Muscle of leg (tissue), 3 donors: ENCODE measurements at regions not wholly inside any gene's neighbourhood (a gene's known extent, or its start where the extent isn't known, plus 50 kb on each side); places are given as distances from the start of the nearest gene placed in this dataset.

Source experiments
- DNase-seq: peaks from one replicate; pipeline ENCODE4 v3.0.0; 2013
- H3K27ac ChIP-seq: one replicate; pipeline ENCODE4 v1.5.1; 2013; ENCODE audit warnings: mild to moderate bottlenecking, low read length, control low read depth
- H3K27me3 ChIP-seq: one replicate; pipeline ENCODE4 v1.6.1; 2013; ENCODE audit warnings: low read length; ENCODE audit not compliant: control insufficient read depth, insufficient read depth
- H3K36me3 ChIP-seq: one replicate; pipeline ENCODE4 v1.6.1; 2013; ENCODE audit warnings: low read length; ENCODE audit not compliant: control insufficient read depth, insufficient read depth
- H3K4me1 ChIP-seq: one replicate; pipeline ENCODE4 v1.6.1; 2013; ENCODE audit warnings: low read length; ENCODE audit not compliant: control insufficient read depth, insufficient read depth
- H3K4me3 ChIP-seq: one replicate; pipeline ENCODE4 v1.5.1; 2013; ENCODE audit warnings: low read length, control low read depth
- H3K9me3 ChIP-seq: replicated peaks from 2 replicates; pipeline ENCODE4 v1.6.1; 2013; ENCODE audit warnings: low read depth, low read length; ENCODE audit not compliant: control insufficient read depth
- WGBS: methylation state at CpG from one replicate; pipeline ENCODE4 v1.1.5; 2013; ENCODE audit warnings: missing lambda C conversion rate; ENCODE audit not compliant: insufficient coverage; 5-methylcytosine and 5-hydroxymethylcytosine counted together

DNA sequence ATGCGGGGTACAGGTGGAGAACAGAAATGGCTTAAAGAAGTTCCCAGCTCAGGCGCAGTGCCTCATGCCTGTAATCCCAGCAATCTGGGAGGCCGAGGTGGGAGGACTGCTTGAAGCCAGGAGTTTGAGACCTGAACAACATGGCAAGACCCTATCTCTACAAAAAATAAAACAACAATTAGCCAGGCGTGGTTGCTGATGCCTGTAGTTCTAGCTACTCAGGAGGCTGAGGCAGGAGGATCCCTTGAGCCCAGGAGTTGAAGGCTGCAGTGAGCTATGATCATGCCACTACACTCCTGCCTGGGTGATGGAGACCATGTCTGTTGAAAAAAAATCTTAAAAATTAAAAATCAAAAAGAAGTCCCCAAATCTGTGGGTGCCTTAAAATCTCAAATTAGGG is 228.3 kb upstream of the WSB1 start:
- H3K27ac ChIP-seq: no peak overlapping the region
- WGBS: 60% methylated on average over 3 of the region's 4 CpGs
- peaks cover 13% of the 10 kb centered on the region for H3K9me3 ChIP-seq
- H3K36me3 ChIP-seq: no peaks in the 10 kb centered on the region
- DNase-seq: no peak
- no peaks in the 10 kb centered on the region for H3K4me1 ChIP-seq
- no peaks in the 10 kb centered on the region for H3K27me3 ChIP-seq
- no peak overlapping the region for H3K4me3 ChIP-seq

DNA sequence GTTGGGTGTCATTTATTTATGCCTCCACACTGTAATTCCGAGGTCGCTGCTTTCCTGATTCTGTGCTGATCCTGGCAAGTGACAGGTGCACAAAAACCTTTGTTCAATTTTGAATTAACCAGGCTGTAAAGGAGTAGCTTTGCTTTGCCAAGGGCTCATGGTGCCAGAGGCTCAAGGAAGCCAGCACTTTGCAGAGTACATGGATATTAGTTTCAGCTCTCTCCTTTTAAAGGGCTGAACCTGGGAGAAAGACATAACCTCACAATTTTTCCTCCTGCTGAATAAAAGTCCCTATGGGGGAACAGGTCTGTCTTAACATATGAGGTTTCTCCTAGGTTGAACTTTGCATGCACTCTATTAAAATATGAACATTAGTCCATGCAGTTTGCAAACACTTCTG is 227.6 kb upstream of the WSB1 start:
- DNase-seq: no peak
- Histone ChIP-seq H3K27me3 (no peaks in the 10 kb centered on the region), H3K36me3 (no peaks in the 10 kb centered on the region), H3K4me3 (no peak overlapping the region), H3K4me1 (no peaks in the 10 kb centered on the region), H3K9me3 (peaks cover 13% of the 10 kb centered on the region), H3K27ac (no peak overlapping the region)
- 20% methylated on average over 1 of the region's 2 CpGs for WGBS

DNA sequence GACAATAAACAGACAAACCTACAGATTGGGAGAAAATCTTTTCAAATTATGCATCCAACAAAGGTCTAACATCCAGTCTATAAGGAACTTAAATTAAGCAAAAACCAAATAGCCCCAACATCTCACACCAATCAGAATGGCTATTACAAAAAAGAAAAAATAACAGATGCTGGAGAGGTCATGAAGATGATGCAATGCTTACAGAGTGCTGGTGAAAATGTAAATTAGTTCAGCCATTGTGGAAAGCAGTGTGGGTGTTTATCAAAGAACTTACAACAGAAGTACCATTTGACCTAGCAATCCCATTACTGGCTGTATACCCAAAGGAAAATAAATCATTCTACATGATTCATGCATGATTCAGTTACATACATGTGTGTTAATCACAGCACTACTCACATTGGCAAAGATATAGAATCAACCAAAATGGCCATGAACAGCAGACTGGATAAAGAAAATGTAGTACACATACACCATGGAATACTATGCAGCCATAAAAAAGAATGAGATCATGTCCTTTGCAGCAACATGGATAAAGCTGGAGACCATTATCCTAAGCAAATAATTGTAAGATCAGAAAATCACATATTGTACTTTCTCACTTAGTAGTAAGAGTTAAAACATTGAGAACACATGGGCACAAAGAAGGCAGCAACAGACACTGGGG is 223.9 kb upstream of the WSB1 start:
- H3K9me3 ChIP-seq: peaks cover 14% of the 10 kb centered on the region
- H3K36me3 ChIP-seq: no peaks in the 10 kb centered on the region
- no peak overlapping the region for H3K4me3 ChIP-seq
- H3K4me1 ChIP-seq: no peaks in the 10 kb centered on the region
- no peak for DNase-seq
- no peaks in the 10 kb centered on the region for H3K27me3 ChIP-seq
- no peak overlapping the region for H3K27ac ChIP-seq

DNA sequence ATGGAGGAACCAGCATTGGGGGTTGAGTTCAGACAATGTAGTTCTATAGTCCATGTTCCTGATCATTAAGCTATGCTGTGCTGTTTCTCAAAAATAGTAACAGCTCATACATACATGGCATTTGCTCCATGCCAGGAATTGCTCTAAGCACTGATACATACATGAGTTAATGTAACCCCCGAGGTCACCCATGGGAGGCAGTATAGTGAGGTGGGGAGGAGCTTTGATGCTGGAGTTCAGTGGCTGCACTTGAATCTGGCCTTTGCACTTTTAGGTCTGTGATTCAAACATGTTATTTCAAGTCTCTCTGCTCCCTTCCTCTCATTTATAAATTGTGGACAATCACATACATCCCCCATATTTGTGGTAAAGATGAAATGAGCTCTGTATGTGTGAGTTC is 223.1 kb upstream of the WSB1 start:
- Histone ChIP-seq H3K27ac (no peak overlapping the region), H3K27me3 (no peaks in the 10 kb centered on the region), H3K4me3 (no peak overlapping the region), H3K36me3 (no peaks in the 10 kb centered on the region), H3K9me3 (peaks cover 21% of the 10 kb centered on the region), H3K4me1 (no peaks in the 10 kb centered on the region)
- whole genome bisulfite sequencing: no CpG with 5 or more reads among the region's 1 CpG
- no peak for DNase-seq

DNA sequence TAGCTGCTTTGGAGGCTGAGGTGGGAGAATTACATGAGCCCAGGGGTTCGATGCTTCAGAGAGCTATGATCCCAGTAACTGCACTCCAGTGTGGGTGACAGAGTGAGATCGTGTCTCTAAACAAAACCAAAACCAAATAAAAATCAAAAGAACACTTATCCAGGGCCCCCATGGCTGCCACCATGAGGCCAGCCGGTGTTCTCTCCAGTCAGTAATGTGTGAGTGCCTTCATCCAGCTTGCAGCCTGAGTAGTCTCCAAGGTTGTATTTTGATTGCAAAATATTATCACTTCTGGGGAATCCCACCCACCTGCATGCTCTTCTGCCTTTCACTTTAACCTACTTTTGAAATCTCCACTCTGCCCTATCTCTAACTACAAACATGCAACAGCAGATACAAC is 221.0 kb upstream of the WSB1 start:
- Histone ChIP-seq H3K27me3 (no peaks in the 10 kb centered on the region), H3K9me3 (peaks cover 28% of the 10 kb centered on the region), H3K4me1 (no peaks in the 10 kb centered on the region), H3K4me3 (no peak overlapping the region), H3K27ac (no peak overlapping the region), H3K36me3 (no peaks in the 10 kb centered on the region)
- no peak for DNase-seq
- WGBS: no CpG with 5 or more reads among the region's 3 CpGs

DNA sequence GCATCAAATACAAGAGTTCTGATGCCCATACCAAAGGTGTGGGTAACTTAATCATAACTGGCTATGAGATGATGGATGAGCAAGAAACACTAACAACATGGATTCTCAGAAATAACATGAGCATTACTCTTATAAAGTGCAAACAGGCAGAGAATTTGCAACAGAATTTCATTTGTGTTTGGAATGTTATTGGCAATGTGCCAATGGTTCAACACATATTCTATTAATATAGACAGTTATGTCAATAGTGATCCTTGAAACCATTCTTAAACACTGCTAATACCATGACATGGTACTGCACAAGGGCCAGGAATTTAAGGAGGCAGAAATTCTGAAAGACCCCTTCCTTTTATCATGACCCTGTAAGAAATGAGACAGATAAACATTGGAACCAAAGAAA is 217.1 kb upstream of the WSB1 start:
- no peak for DNase-seq
- H3K4me3 ChIP-seq: no peak overlapping the region
- no peak overlapping the region for H3K27ac ChIP-seq
- H3K36me3 ChIP-seq: no peaks in the 10 kb centered on the region
- H3K4me1 ChIP-seq: no peaks in the 10 kb centered on the region
- H3K9me3 ChIP-seq: peaks cover 36% of the 10 kb centered on the region
- no peaks in the 10 kb centered on the region for H3K27me3 ChIP-seq

DNA sequence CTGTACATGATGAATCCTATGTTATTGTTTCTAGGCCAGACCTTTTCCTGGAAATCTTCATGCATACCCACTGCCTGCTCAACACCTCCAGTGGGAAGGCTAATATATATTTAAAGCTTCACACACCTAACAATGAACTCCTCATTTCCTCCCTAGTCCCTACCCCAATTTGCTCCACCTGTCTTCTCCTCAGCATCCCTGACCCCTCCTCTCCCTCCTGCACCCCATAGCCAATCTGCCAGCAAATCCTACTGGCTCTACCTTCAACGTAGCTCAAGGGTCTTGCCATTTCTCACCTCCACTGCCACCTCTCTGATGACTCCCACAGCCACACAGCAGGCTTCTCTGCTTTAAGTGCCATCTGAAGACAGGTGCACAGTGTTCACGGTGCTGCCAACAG is 215.6 kb upstream of the WSB1 start:
- no peaks in the 10 kb centered on the region for H3K36me3 ChIP-seq
- H3K9me3 ChIP-seq: peaks cover 40% of the 10 kb centered on the region
- DNase-seq: no peak
- 17% methylated on average over 1 of the region's 2 CpGs for WGBS
- H3K27ac ChIP-seq: no peak overlapping the region
- no peaks in the 10 kb centered on the region for H3K4me1 ChIP-seq
- H3K4me3 ChIP-seq: no peak overlapping the region
- H3K27me3 ChIP-seq: no peaks in the 10 kb centered on the region

DNA sequence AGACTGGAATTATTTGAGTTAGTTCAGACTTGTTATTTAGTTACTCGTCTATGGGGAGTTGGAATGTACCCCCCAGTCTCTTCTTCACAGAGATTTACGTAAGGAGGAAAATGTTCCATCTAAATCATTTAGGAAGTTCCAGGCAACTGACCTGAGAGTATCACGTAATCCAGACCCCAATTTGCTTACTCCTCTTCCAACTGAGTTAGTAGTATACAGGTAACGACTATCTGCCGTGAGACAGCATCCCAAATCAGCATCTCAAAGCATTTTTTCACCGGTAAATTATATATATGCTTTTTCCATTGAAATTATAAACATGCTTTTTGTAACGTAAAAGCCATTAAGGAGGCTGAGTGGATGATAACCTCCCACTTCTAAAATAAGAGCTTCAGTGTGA is 214.3 kb upstream of the WSB1 start:
- H3K27ac ChIP-seq: no peak overlapping the region
- H3K27me3 ChIP-seq: no peaks in the 10 kb centered on the region
- WGBS: no CpG with 5 or more reads among the region's 7 CpGs
- DNase-seq: no peak
- no peaks in the 10 kb centered on the region for H3K36me3 ChIP-seq
- no peak overlapping the region for H3K4me3 ChIP-seq
- H3K9me3 ChIP-seq: peaks cover 39% of the 10 kb centered on the region
- no peaks in the 10 kb centered on the region for H3K4me1 ChIP-seq

DNA sequence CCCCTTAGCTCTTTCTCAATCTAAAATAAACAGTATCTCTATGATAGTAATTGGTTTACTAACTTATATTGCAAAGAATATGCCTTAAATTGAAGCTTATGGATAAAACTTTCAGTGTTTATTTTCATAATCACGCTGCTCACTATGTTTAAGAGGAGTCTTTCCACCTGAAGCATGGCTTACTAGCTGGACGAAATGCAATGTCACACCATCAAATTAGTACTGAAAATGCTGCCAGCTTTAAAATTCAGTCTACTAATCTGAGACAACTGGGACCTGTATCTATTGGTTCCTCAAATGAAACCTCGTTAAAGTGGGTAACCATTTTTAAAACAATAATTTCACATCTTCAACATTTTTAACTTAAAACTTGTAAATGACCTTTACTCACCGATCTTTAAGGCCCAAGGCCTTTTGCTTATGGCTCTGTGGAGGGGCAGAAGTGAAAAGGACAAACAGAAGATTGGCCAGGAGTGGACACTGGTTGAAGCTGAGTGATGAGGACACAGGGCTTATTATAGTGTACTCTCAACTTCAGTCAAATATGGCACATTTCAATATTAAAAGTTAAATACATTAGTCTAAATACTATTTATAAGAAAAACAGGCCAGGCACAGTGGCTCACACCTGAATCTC is 212.8 kb upstream of the WSB1 start:
- 50% methylated on average over 1 of the region's 4 CpGs for WGBS

DNA sequence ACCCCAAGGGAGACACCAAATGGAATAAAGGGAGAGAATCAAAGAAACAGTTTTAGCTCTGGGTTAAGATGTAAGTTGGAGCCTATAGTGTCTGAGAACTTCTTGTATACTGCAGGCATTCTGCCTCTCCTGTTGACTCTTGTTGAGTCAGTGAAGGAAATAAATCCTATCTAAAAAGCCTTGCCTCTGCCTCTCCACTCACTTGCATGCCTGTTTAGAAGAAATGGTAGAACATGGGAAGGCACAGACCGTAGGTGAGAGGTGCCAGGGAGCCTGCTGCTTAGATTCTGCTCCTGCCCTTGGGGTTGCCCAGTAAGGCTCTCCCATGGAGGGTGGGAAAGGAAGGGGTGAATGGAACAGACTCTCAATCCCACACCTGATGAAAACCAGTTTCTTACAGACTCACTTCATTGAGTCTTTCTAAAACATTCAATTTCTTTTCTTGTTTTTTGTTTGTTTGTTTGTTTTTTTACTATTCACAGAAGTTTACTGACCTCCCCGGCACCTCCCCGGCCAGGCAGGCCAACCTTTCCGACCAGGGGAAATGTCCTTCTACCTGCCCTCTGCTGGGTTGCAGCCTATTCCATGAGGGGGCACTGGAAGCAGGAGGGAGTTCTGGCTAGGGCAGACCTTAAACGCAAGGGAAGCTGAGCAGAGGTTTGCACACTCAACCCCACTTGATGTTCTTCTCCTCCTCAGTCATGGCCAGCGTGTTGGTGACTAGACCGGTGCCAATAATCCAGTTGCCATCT is 211.7 kb upstream of the WSB1 start:
- no peaks in the 10 kb centered on the region for H3K27me3 ChIP-seq
- DNase-seq: no peak
- H3K4me1 ChIP-seq: no peaks in the 10 kb centered on the region
- peaks cover 25% of the 10 kb centered on the region for H3K9me3 ChIP-seq
- H3K27ac ChIP-seq: no peak overlapping the region
- no peaks in the 10 kb centered on the region for H3K36me3 ChIP-seq
- 67% methylated on average over 5 of the region's 7 CpGs for WGBS
- H3K4me3 ChIP-seq: no peak overlapping the region

More for the DNA sequence above, 212.8 kb upstream of the WSB1 start:
- Histone ChIP-seq H3K9me3 (peaks cover 26% of the 10 kb centered on the region), H3K27ac (no peak overlapping the region), H3K27me3 (no peaks in the 10 kb centered on the region), H3K4me1 (no peaks in the 10 kb centered on the region), H3K36me3 (no peaks in the 10 kb centered on the region), H3K4me3 (no peak overlapping the region)
- no peak for DNase-seq
